Activated naive CD4-positive, alpha-beta T cell treated with anti-CD3 and anti-CD28 coated beads, Interleukin-2, amount 10 ng/mL, durations not matched to agents 7 days and 5 days (primary cell): ENCODE measurements at regions not wholly inside any gene's neighbourhood (a gene's known extent, or its start where the extent isn't known, plus 50 kb on each side); places are given as distances from the start of the nearest gene placed in this dataset.
"Not testable (repeated sequence)": the region's sequence is repeated elsewhere in the genome, so short reads cannot be mapped to it uniquely, and the experiment has no call there.

Experiments
- CTCF ChIA-PET: fragments of 350-600 bp; sonication (Branson Sonifier 250); formaldehyde crosslinking; loops from one replicate; lab custom pipeline; 2021; ENCODE audit warnings: antibody characterized with exemption; lab: Charles Lee
- DNase-seq: peaks from one replicate; pipeline ENCODE4 v3.0.0-alpha.2; 2020
- H3K27ac Mint-ChIP-seq: one replicate; pipeline ENCODE4 v1.8.0; 2021; ENCODE audit warnings: mild to moderate bottlenecking, moderate library complexity, mixed read lengths
- H3K27me3 Mint-ChIP-seq: one replicate; pipeline ENCODE4 v1.8.0; 2021; ENCODE audit warnings: mild to moderate bottlenecking, mixed read lengths
- H3K36me3 Mint-ChIP-seq: one replicate; pipeline ENCODE4 v1.8.0; 2021; ENCODE audit warnings: mixed read lengths
- H3K4me1 Mint-ChIP-seq: one replicate; pipeline ENCODE4 v1.8.0; 2021; ENCODE audit warnings: mixed read lengths
- H3K4me3 Mint-ChIP-seq: one replicate; pipeline ENCODE4 v1.8.0; 2021; ENCODE audit warnings: mild to moderate bottlenecking, moderate library complexity, mixed read lengths
- H3K9me3 Mint-ChIP-seq: one replicate; pipeline ENCODE4 v1.8.0; 2021; ENCODE audit warnings: mixed read lengths

DNA sequence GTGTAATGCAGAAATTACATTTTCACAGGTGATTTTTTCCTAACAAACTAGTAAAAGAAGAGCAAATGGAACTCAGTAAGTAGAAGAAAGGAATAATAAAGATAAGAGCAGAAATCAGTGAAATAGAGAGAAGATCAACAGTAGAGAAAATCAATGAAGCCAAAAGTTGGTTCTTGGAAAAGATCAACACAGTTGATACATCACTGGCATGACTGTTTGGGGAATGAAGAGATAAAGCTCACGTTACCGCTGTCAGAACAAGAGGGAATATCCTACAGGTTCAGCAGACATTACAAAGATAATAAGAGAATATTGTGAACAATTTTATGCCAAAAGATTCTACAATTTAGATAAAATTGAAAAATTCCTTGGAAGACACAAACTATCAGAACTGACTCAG, 146.4 kb downstream of the ACTR3B start:
- CTCF ChIA-PET: no interaction called here
- H3K4me1 Mint-ChIP-seq: no peaks in the 10 kb centered on the region
- no peaks in the 10 kb centered on the region for H3K9me3 Mint-ChIP-seq
- H3K4me3 Mint-ChIP-seq: no peak overlapping the region
- H3K36me3 Mint-ChIP-seq: no peaks in the 10 kb centered on the region
- H3K27ac Mint-ChIP-seq: no peak overlapping the region
- DNase-seq: no peak
- H3K27me3 Mint-ChIP-seq: no peaks in the 10 kb centered on the region

DNA sequence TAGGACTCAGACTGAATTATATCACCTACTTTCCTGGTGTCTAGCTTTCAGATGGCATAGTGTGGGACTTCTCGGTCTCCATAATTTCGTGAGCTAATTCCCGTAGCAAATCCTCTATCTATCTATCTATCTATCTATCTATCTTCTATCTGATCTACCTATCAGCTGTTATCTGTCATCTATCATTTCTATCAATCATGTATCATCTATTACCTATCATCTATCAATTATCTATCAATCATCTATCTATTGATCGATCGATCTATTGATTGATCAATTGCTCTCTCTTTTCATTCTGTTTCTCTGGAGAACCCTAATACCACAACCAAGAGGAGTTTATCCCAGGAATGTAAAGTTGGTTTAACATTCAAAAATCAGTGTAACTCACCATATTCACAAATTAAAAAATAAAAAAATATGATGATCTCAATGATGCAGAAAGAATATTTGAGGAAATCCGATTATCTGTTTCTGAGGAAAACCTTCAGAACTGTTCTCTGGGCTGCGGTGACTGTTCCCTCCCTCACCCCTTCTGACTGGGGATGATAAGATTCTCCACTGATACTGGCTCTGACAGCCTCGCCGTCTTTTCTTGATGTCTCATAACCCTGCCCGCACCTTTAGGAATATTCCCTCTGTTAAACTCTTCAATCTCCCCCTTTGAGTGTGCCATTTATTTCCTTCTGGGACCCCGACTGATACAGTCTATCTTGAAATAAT, 147.7 kb downstream of the ACTR3B start:
- no peak for DNase-seq
- Mint-ChIP-seq H3K4me3 (no peak overlapping the region), H3K4me1 (no peaks in the 10 kb centered on the region), H3K36me3 (no peaks in the 10 kb centered on the region), H3K27me3 (no peaks in the 10 kb centered on the region), H3K9me3 (no peaks in the 10 kb centered on the region), H3K27ac (no peak overlapping the region)
- CTCF ChIA-PET: no interaction called here

DNA sequence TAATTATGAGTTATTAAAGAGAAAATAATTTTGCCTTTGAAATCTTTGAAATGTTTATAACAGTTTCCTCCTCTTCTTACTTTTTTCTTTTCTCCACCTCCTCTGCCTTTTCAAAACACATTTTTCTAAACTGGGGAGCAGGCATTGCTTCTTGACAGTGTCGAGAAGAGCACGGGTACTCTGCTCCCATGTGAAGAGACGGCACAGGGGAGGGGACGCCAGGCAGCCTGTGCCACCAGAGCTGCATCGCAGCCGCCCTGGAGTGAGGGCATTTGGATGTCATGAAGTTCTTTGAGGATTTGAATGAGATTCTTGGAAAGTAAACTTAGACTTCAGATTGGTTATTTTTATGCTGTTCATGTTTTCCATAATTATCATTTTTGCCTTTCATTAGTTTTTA, 149.7 kb downstream of the ACTR3B start:
- Mint-ChIP-seq H3K9me3 (no peaks in the 10 kb centered on the region), H3K27ac (no peak overlapping the region), H3K4me1 (no peaks in the 10 kb centered on the region), H3K4me3 (no peak overlapping the region), H3K27me3 (no peaks in the 10 kb centered on the region), H3K36me3 (no peaks in the 10 kb centered on the region)
- CTCF ChIA-PET: no interaction called here
- DNase-seq: no peak

DNA sequence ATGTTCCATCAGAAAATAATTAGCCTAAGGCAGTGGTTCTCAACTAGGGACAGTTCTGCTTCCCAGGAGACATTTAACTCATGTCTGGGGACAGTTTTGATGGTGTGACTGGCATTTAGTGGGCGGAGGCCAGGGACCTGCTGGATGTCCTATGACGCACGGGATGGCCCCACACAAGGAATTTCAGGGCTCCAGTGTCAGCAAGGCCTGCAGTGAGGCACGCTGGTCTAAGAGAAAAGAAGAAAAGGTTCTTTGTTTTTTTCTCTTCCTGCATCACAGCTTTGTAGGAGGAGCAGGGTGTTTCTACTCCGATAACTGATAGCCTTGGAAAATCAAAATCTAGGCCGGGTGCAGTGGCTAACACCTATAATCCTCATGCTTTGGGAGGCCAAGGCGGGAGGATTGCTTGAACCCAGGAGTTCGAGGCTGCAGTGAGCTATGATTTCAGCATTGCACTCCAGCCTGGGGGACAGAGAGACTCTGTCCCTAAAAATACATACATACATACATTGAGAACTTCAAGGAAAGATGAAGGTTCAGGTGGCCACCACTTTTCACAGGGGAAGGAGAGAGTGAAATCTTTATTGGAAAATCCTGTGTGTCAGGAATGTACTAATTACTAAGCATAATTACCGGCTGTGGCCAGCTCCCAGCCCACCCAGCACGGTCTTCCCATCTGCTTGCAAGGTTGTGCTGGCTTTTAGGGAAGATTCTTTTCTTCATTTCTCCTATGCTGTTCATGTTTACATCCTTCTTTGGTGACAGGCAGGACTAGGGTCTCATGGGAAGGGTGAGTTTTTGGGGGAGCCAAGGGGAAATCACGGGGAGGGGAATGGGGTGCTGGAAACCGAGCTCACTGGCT, 150.4 kb downstream of the ACTR3B start:
- H3K27ac Mint-ChIP-seq: no peak overlapping the region

DNA sequence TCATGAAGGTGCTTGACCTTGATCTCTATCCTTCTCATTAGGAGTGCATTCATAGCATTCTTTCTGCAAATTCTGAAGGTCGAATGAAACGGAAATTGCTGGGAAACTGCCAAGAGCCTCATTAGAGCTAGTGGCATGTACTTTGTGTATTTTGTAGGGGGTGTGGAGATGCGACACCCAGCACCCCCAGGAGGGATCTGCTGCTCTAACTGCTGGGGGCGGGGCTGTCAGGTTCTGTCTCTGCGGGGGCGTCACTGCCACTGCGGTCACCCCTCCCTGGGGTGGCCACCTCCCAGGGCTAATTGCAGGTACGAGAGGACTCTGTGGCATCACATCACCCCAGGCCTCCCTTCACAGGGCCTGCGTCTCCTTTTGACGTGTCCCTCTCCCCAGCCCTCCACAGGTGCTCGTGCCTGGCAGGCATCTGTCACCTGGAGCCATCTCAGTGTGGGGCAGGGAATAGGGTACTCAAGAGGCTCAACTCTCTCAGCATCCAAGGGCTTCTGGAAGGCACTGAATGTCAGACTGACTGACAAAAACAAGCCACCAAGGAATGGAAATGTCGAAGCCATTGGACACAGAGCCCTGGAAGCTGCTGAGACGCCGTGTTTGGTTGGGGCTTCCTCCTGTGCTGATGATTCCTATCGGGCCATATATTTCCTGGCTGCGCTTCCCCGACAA, 151.1 kb downstream of the ACTR3B start:
- no peak for DNase-seq
- no peak overlapping the region for H3K27ac Mint-ChIP-seq
- no peaks in the 10 kb centered on the region for H3K27me3 Mint-ChIP-seq
- no peaks in the 10 kb centered on the region for H3K4me1 Mint-ChIP-seq
- H3K9me3 Mint-ChIP-seq: no peaks in the 10 kb centered on the region
- H3K4me3 Mint-ChIP-seq: no peak overlapping the region
- H3K36me3 Mint-ChIP-seq: no peaks in the 10 kb centered on the region
- CTCF ChIA-PET: no interaction called here

More for the DNA sequence above, 150.4 kb downstream of the ACTR3B start:
- Mint-ChIP-seq H3K4me3 (no peak overlapping the region), H3K36me3 (no peaks in the 10 kb centered on the region), H3K27me3 (no peaks in the 10 kb centered on the region), H3K4me1 (no peaks in the 10 kb centered on the region), H3K9me3 (no peaks in the 10 kb centered on the region)
- no peak for DNase-seq
- CTCF ChIA-PET: no interaction called here

DNA sequence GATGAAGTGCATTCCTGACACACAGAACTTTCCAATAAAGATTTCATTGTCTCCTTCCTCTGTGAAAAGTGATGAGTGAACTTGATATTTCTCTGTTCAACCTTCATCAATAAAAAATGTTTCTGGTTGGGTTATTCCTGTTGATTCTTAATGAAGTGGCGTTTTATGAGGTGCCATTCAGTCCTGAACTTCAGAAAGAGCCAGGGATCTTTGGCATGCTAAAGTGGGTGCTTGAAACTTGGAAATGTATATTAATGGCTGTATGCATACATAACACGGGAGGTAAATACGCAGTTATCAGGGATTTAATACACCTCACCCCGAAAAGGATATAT, 151.6 kb downstream of the ACTR3B start:
- H3K27me3 Mint-ChIP-seq: no peaks in the 10 kb centered on the region
- CTCF ChIA-PET: no interaction called here
- no peaks in the 10 kb centered on the region for H3K9me3 Mint-ChIP-seq
- no peak overlapping the region for H3K27ac Mint-ChIP-seq
- no peak for DNase-seq
- H3K36me3 Mint-ChIP-seq: no peaks in the 10 kb centered on the region
- no peak overlapping the region for H3K4me3 Mint-ChIP-seq
- no peaks in the 10 kb centered on the region for H3K4me1 Mint-ChIP-seq

DNA sequence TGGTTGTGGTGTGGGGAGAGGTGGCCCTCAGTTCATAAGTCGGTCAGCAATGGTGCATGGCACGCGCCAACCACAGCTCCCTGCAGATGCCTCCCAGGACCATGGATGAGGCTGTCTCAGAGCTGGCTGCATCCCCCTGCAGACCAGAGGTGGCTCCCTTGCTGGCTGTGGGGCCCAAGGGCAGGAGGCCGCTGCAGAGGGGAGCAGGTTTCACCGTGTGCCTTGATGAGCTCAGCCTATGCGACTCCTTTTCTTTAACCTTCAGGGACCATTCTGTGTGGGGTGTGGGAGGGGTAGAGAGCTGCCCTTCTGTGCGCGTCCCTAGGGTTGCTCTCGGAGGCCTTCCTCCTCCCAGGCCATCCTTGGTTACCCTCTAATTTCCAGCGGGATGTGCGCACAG, 152.4 kb downstream of the ACTR3B start:
- DNase-seq: no peak
- no peaks in the 10 kb centered on the region for H3K9me3 Mint-ChIP-seq
- no peak overlapping the region for H3K4me3 Mint-ChIP-seq
- H3K4me1 Mint-ChIP-seq: no peaks in the 10 kb centered on the region
- no peak overlapping the region for H3K27ac Mint-ChIP-seq
- CTCF ChIA-PET: no interaction called here
- H3K36me3 Mint-ChIP-seq: no peaks in the 10 kb centered on the region
- H3K27me3 Mint-ChIP-seq: no peaks in the 10 kb centered on the region

DNA sequence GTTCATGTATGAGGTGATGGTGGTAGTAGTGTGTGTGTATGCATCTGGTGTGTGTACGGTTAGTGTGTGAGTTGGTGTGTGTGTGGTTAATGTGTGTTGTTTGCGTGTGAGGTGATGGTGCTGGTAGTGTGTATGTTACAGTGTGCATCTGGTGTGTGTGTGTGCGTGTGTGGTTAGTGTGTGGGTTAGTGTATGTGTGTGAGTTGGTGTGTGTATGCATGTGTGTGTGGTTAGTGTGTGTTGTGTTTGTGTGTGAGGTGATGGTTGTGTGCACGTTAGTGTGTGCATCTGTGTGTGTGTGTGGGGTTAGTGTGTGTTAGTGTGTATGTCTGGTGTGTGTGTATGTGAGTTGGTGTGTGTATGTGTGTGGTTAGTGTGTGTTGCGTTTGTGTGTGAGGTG, 153.0 kb downstream of the ACTR3B start:
- H3K27me3 Mint-ChIP-seq: no peaks in the 10 kb centered on the region
- no peak for DNase-seq
- no peaks in the 10 kb centered on the region for H3K9me3 Mint-ChIP-seq
- H3K36me3 Mint-ChIP-seq: no peaks in the 10 kb centered on the region
- H3K27ac Mint-ChIP-seq: no peak overlapping the region
- no peaks in the 10 kb centered on the region for H3K4me1 Mint-ChIP-seq
- H3K4me3 Mint-ChIP-seq: no peak overlapping the region
- CTCF ChIA-PET: no interaction called here

DNA sequence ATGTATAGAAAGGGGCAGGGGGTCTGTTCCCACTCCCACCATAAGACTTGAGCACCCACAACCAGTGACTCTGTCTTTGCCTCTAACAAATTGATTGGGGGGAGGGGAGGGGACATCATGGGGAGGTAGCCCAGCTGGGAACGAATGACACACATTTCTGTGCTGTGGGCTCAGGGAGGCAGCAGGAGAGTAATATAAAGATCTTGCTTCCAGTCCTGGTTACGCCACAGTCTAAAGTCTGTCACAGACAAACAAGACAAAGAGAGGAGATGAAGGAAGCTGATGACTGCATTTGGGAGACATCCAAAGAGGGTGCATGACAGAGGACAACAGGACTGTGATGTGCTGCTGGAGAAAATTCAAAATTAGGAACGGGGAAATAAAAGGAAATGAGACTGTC, 153.9 kb downstream of the ACTR3B start:
- H3K4me1 Mint-ChIP-seq: no peaks in the 10 kb centered on the region
- H3K9me3 Mint-ChIP-seq: no peaks in the 10 kb centered on the region
- H3K27ac Mint-ChIP-seq: no peak overlapping the region
- H3K4me3 Mint-ChIP-seq: no peak overlapping the region
- no peak for DNase-seq
- no peaks in the 10 kb centered on the region for H3K36me3 Mint-ChIP-seq
- CTCF ChIA-PET: no interaction called here
- H3K27me3 Mint-ChIP-seq: no peaks in the 10 kb centered on the region

DNA sequence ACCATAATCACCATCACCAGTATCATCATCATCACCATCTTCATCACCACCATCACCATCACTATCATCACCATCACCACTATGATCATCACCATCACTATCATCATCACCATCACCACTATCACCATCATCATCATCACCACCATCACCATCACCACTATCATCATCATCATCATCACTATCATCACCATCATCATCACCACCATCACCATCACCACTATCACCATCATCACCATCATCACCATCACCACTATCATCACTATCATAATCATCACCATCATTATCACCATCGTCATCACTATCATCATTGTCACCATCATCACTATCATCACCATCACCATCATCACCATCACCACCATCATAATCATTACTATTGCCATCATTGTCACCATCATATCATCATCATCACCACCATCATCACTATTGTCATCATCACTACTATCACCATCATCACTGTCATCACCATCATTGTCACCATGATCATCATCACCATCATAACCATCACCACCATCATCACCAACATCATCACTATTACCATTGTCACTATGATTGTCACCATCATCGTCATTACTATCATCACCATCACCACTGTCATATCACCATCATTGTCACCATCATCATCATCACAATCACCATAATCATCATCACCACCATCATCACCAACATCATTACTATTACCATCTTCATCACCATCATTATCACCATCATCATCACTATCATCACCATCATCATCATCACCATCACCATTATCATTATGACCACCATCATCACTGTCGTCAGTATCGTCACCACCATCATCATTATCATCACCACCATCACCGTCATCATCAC, 154.7 kb downstream of the ACTR3B start:
- CTCF ChIA-PET: no interaction called here
- Mint-ChIP-seq H3K27me3 (no peaks in the 10 kb centered on the region), H3K4me3 (no peak overlapping the region), H3K27ac (no peak overlapping the region), H3K4me1 (no peaks in the 10 kb centered on the region), H3K9me3 (no peaks in the 10 kb centered on the region), H3K36me3 (no peaks in the 10 kb centered on the region)
- no peak for DNase-seq

DNA sequence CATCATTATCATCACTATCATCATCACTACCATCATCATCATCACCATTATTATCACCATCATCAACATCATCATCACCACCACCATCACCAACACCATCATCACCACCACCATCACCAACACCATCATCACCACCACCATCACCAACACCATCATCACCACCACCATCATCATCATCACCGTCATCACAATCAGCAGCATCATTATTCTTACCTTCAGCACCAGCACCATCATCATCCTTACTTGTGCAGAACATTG, 155.2 kb downstream of the ACTR3B start:
- H3K4me1 Mint-ChIP-seq, DNase-seq, H3K4me3 Mint-ChIP-seq, H3K27ac Mint-ChIP-seq, H3K36me3 Mint-ChIP-seq, H3K9me3 Mint-ChIP-seq, CTCF ChIA-PET, H3K27me3 Mint-ChIP-seq: not testable (repeated sequence)

DNA sequence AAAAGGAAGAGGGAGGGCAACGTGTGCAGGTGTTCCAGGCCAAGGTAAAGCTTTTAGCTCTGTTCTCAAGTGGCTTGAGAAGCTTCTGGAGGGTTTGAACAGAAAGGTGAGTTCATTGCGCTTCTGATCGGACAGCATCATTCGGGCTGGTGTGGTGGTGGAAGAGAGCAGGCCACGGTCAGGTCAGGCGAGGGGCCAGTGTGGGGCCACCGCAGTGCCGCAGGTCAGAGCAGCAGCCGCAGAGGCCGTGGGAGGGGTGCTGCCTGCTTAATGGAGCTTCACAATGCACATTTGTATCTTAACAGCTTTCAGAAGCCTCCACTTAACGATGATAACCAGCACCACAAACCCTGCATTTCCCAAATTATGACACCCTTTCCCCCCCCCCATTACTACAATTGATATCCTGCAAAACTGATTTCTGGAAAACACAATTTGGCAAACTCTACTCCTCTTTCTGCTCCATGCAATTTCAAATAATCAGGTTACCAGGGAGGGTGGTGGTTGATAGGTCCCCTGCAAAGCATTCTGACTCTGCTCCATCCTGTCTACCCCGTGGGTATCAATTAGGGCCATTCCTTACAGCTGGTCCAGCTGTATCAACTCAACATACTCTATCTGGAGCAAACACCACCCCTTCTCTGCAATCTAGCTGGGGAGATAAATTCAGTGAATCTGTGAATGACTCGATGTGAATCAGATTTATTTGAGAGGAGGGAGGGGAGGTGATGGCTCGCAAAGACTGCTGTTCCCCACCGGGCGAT, 162.9 kb downstream of the ACTR3B start:
- Mint-ChIP-seq H3K4me3 (no peak overlapping the region), H3K36me3 (no peaks in the 10 kb centered on the region), H3K27me3 (peaks cover 34% of the 10 kb centered on the region), H3K4me1 (no peaks in the 10 kb centered on the region), H3K27ac (no peak overlapping the region), H3K9me3 (peaks cover 10% of the 10 kb centered on the region)
- CTCF ChIA-PET: no interaction called here
- no peak for DNase-seq

DNA sequence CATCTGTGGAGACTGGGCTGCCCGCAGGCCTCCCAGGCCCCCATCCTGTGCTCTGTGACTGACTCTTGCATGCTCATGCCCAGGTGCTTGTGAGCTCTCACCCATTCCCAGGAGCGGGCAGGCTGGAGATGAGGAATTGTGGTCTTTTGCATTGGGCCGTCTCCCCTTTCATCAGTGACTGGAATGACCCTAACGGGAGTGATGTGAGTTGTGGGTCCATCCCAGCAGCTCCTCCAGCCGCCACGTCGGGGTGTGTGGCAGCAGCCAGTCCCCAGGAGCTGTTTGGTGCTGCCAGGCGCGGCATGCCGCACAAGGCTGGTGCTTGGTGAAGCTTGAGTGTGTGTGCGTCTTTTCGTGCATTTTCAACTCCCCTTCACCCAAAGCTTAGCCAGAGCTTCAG, 164.2 kb downstream of the ACTR3B start:
- CTCF ChIA-PET: no interaction called here
- Mint-ChIP-seq H3K27ac (no peak overlapping the region), H3K27me3 (peaks cover 34% of the 10 kb centered on the region)

DNA sequence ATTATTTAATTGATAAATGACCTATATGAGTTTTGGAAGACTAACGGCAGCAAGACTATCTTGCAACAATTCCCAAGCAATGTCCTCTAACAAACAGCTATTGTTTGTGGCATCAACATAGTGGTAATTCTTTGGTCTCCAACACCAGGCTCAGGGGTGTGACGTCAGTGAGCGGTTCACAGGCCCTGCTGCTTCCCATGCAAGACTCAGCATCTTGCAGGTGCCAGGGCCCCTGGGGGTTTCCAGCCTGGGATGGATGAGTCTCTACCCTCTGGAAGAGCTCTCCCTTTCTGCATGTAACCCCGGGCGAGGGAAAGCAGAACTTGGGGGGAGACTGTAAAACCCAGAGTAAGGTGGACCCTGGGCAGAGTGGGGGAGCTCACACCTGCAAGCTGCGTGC, 164.7 kb downstream of the ACTR3B start:
- CTCF ChIA-PET: no interaction called here
- H3K4me1 Mint-ChIP-seq: no peaks in the 10 kb centered on the region

More for the DNA sequence above, 164.2 kb downstream of the ACTR3B start:
- no peaks in the 10 kb centered on the region for H3K36me3 Mint-ChIP-seq
- no peak for DNase-seq
- peaks cover 10% of the 10 kb centered on the region for H3K9me3 Mint-ChIP-seq
- no peak overlapping the region for H3K4me3 Mint-ChIP-seq
- no peaks in the 10 kb centered on the region for H3K4me1 Mint-ChIP-seq

More for the DNA sequence above, 164.7 kb downstream of the ACTR3B start:
- no peak overlapping the region for H3K27ac Mint-ChIP-seq
- H3K27me3 Mint-ChIP-seq: peaks cover 34% of the 10 kb centered on the region
- H3K36me3 Mint-ChIP-seq: no peaks in the 10 kb centered on the region
- no peak overlapping the region for H3K4me3 Mint-ChIP-seq
- DNase-seq: no peak
- H3K9me3 Mint-ChIP-seq: peaks cover 10% of the 10 kb centered on the region
